ENCODE measurements at regions not wholly inside any gene's neighbourhood (a gene's known extent, or its start where the extent isn't known, plus 50 kb on each side); places are given as distances from the start of the nearest gene placed in this dataset.

GRCh38 chr10:33822774-33823173 is 488.3 kb upstream of the NRP1 start:
- TF ChIP-seq CTCF (conservative IDR thresholded peaks at IDR 0.05 in 1 of 2, IDR thresholded peaks at IDR 0.05 in 1 of 2; ENCODE audit: low read depth in 1 of 2, low read length in 2 of 2), result no peak
- no peak for TF ChIP-seq EZH2 (IDR thresholded peaks at IDR 0.05; ENCODE audit: low read length, missing control alignments)
- Histone ChIP-seq H3K9ac (ENCODE audit: insufficient read depth, low read length) (no peak overlapping the region), H3K4me3 (replicated peaks in 1 of 4; ENCODE audit: control extremely low read depth in 1 of 4, insufficient read depth in 1 of 4, low read depth in 3 of 4, low read length in 4 of 4) (no peak overlapping the region), H3K79me2 (ENCODE audit: control insufficient read depth, insufficient read depth, low read length) (no peaks in the 10 kb centered on the region), H3K9me3 (ENCODE audit: control insufficient read depth, insufficient read depth, low read depth, low read length) (no peaks in the 10 kb centered on the region), H3K27me3 (ENCODE audit: control insufficient read depth, insufficient read depth, low read length) (no peaks in the 10 kb centered on the region), H4K20me1 (ENCODE audit: control insufficient read depth, extremely low read depth, insufficient read depth, low read length) (no peaks in the 10 kb centered on the region), H3K36me3 (ENCODE audit: control insufficient read depth, insufficient read depth, low read length) (no peaks in the 10 kb centered on the region), H3K4me2 (ENCODE audit: extremely low read depth, insufficient read depth, low read length) (no peak overlapping the region), H3K27ac (ENCODE audit: insufficient read depth, low read length) (no peak overlapping the region), H2AFZ (ENCODE audit: low read length) (no peak overlapping the region), H3K4me1 (ENCODE audit: control insufficient read depth, extremely low read depth, insufficient read depth, low read length) (no peaks in the 10 kb centered on the region)
- no peak for DNase-seq (ENCODE audit: low read depth in 2 of 2)

GRCh38 chr10:33820531-33820930 is 486.1 kb upstream of the NRP1 start:
- DNase-seq (ENCODE audit: low read depth in 2 of 2), result no peak
- no peak overlapping the region for H3K27ac ChIP-seq (ENCODE audit: insufficient read depth, low read length)
- H3K4me1 ChIP-seq (ENCODE audit: control insufficient read depth, extremely low read depth, insufficient read depth, low read length), result no peaks in the 10 kb centered on the region

GRCh38 chr10:33819206-33819605 is 484.7 kb upstream of the NRP1 start:
- Histone ChIP-seq H3K4me2 (ENCODE audit: extremely low read depth, insufficient read depth, low read length) (no peak overlapping the region), H3K27ac (ENCODE audit: insufficient read depth, low read length) (no peak overlapping the region), H3K9ac (ENCODE audit: insufficient read depth, low read length) (no peak overlapping the region), H4K20me1 (ENCODE audit: control insufficient read depth, extremely low read depth, insufficient read depth, low read length) (no peaks in the 10 kb centered on the region), H3K9me3 (ENCODE audit: control insufficient read depth, insufficient read depth, low read depth, low read length) (no peaks in the 10 kb centered on the region), H3K4me3 (replicated peaks in 1 of 4; ENCODE audit: control extremely low read depth in 1 of 4, insufficient read depth in 1 of 4, low read depth in 3 of 4, low read length in 4 of 4) (no peak overlapping the region), H3K27me3 (ENCODE audit: control insufficient read depth, insufficient read depth, low read length) (no peaks in the 10 kb centered on the region), H2AFZ (ENCODE audit: low read length) (no peak overlapping the region), H3K79me2 (ENCODE audit: control insufficient read depth, insufficient read depth, low read length) (no peaks in the 10 kb centered on the region), H3K36me3 (ENCODE audit: control insufficient read depth, insufficient read depth, low read length) (no peaks in the 10 kb centered on the region), H3K4me1 (ENCODE audit: control insufficient read depth, extremely low read depth, insufficient read depth, low read length) (no peaks in the 10 kb centered on the region)
- peak in 1 of 2 donors; percentile 19 for DNase-seq (ENCODE audit: low read depth in 2 of 2)
- TF ChIP-seq EZH2 (IDR thresholded peaks at IDR 0.05; ENCODE audit: low read length, missing control alignments) (no peak), CTCF (conservative IDR thresholded peaks at IDR 0.05 in 1 of 2, IDR thresholded peaks at IDR 0.05 in 1 of 2; ENCODE audit: low read depth in 1 of 2, low read length in 2 of 2) (no peak)

More at GRCh38 chr10:33820531-33820930, 486.1 kb upstream of the NRP1 start:
- Histone ChIP-seq H3K9me3 (ENCODE audit: control insufficient read depth, insufficient read depth, low read depth, low read length) (no peaks in the 10 kb centered on the region), H4K20me1 (ENCODE audit: control insufficient read depth, extremely low read depth, insufficient read depth, low read length) (no peaks in the 10 kb centered on the region), H3K9ac (ENCODE audit: insufficient read depth, low read length) (no peak overlapping the region), H2AFZ (ENCODE audit: low read length) (no peak overlapping the region), H3K36me3 (ENCODE audit: control insufficient read depth, insufficient read depth, low read length) (no peaks in the 10 kb centered on the region), H3K4me3 (replicated peaks in 1 of 4; ENCODE audit: control extremely low read depth in 1 of 4, insufficient read depth in 1 of 4, low read depth in 3 of 4, low read length in 4 of 4) (no peak overlapping the region), H3K79me2 (ENCODE audit: control insufficient read depth, insufficient read depth, low read length) (no peaks in the 10 kb centered on the region), H3K27me3 (ENCODE audit: control insufficient read depth, insufficient read depth, low read length) (no peaks in the 10 kb centered on the region), H3K4me2 (ENCODE audit: extremely low read depth, insufficient read depth, low read length) (no peak overlapping the region)
- TF ChIP-seq EZH2 (IDR thresholded peaks at IDR 0.05; ENCODE audit: low read length, missing control alignments), result no peak
- TF ChIP-seq CTCF (conservative IDR thresholded peaks at IDR 0.05 in 1 of 2, IDR thresholded peaks at IDR 0.05 in 1 of 2; ENCODE audit: low read depth in 1 of 2, low read length in 2 of 2), result no peak
